ENCODE measurements at regions not wholly inside any gene's neighbourhood (a gene's known extent, or its start where the extent isn't known, plus 50 kb on each side); places are given as distances from the start of the nearest gene placed in this dataset.
"Not testable (repeated sequence)": the region's sequence is repeated elsewhere in the genome, so short reads cannot be mapped to it uniquely, and the experiment has no call there.

DNA sequence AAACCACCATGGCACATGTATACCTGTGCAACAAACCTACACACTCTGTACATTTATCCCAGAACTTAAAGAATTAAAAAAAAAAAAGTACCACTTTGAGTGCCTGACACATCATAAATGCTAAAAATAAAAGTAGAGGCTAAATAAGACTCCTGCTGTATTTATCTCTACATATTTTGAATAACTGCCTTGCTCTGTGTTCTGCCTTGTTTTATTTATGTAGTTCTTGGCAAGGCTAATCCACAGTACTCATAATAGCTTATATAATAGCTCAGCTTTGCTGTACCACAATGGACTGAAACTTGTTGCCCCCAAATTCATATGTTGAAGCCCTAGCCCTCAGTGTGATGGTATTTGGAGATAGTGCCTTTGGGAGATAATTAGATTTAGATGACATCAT is 95.4 kb upstream of the ADAMTS9 start:
- TF ChIP-seq CTCF (IDR thresholded peaks at IDR 0.05): no peak
- DNase-seq (ENCODE audit: low spot score): no peak
- peaks cover 5% of the 10 kb centered on the region for H3K9me3 ChIP-seq
- peak overlapping the region in 1 of 2 donors; percentile 46 for H3K27ac ChIP-seq
- no peaks in the 10 kb centered on the region for H3K27me3 ChIP-seq (replicated peaks; ENCODE audit: insufficient read depth)
- ATAC-seq (ENCODE audit: insufficient number of reproducible peaks, low FRiP score, low read depth): peak; percentile 69
- peak overlapping the region; percentile 15 for H3K4me3 ChIP-seq
- H3K4me1 ChIP-seq (ENCODE audit: control insufficient read depth in 1 of 2, low read depth in 2 of 2): peaks cover 5 to 6% of the 10 kb centered on the region in 2 donors
- no peaks in the 10 kb centered on the region for H3K36me3 ChIP-seq

DNA sequence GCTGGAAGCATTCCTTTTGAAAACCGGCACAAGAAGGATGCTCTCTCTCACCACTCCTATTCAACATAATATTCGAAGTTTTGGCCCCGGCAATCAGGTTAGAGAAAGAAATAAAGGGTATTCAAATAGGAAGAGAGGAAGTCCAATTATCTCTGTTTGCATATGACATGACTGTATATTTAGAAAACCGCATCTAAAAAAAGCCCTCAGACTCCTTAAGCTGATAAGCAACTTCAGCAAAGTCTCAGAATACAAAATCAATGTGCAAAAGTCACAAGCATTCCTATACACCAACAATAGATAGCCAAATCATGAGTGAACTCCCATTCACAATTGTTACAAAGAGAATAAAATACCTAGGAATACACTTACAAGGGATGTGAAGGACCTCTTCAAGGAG is 93.1 kb upstream of the ADAMTS9 start:
- H3K9me3 ChIP-seq, H3K36me3 ChIP-seq: not testable (repeated sequence)

GRCh38 chr3:64773137-64773536 is 85.3 kb upstream of the ADAMTS9 start:
- Histone ChIP-seq H3K4me1 (ENCODE audit: control insufficient read depth in 1 of 2, low read depth in 2 of 2) (peaks cover 0 to 5% of the 10 kb centered on the region in 2 donors), H3K4me3 (peak overlapping the region; percentile 1), H3K36me3 (no peaks in the 10 kb centered on the region), H3K27me3 (replicated peaks; ENCODE audit: insufficient read depth) (no peaks in the 10 kb centered on the region), H3K27ac (no peak overlapping the region), H3K9me3 (no peaks in the 10 kb centered on the region)
- ATAC-seq (ENCODE audit: insufficient number of reproducible peaks, low FRiP score, low read depth): no peak
- no peak for DNase-seq (ENCODE audit: low spot score)
- no peak for TF ChIP-seq CTCF (IDR thresholded peaks at IDR 0.05)

More for the DNA sequence above, 93.1 kb upstream of the ADAMTS9 start:
- not testable (repeated sequence) for H3K4me1 ChIP-seq (ENCODE audit: control insufficient read depth in 1 of 2, low read depth in 2 of 2); H3K4me3 ChIP-seq; H3K27ac ChIP-seq; ATAC-seq (ENCODE audit: insufficient number of reproducible peaks, low FRiP score, low read depth); DNase-seq (ENCODE audit: low spot score); H3K27me3 ChIP-seq (replicated peaks; ENCODE audit: insufficient read depth)

GRCh38 chr3:64766440-64766839 is 78.6 kb upstream of the ADAMTS9 start:
- Histone ChIP-seq H3K27me3 (replicated peaks; ENCODE audit: insufficient read depth) (no peaks in the 10 kb centered on the region), H3K4me3 (peak overlapping the region; percentile 31), H3K36me3 (no peaks in the 10 kb centered on the region), H3K9me3 (no peaks in the 10 kb centered on the region), H3K27ac (peak overlapping the region in 1 of 2 donors; percentile 14), H3K4me1 (ENCODE audit: control insufficient read depth in 1 of 2, low read depth in 2 of 2) (peaks cover 4 to 39% of the 10 kb centered on the region in 2 donors)
- TF ChIP-seq CTCF (IDR thresholded peaks at IDR 0.05): no peak
- DNase-seq (ENCODE audit: low spot score) (no peak), ATAC-seq (ENCODE audit: insufficient number of reproducible peaks, low FRiP score, low read depth) (peak; percentile 41)

- peaks cover 7 to 44% of the 10 kb centered on the region in 2 donors for H3K4me1 ChIP-seq (ENCODE audit: control insufficient read depth in 1 of 2, low read depth in 2 of 2)
- no peak for TF ChIP-seq CTCF (IDR thresholded peaks at IDR 0.05)
- ATAC-seq (ENCODE audit: insufficient number of reproducible peaks, low FRiP score, low read depth) (no peak), DNase-seq (ENCODE audit: low spot score) (no peak)
- H3K4me3 ChIP-seq: peak overlapping the region; percentile 31
- no peaks in the 10 kb centered on the region for H3K36me3 ChIP-seq
- no peaks in the 10 kb centered on the region for H3K9me3 ChIP-seq
- H3K27ac ChIP-seq: peak overlapping the region in 1 of 2 donors; percentile 14
- no peaks in the 10 kb centered on the region for H3K27me3 ChIP-seq (replicated peaks; ENCODE audit: insufficient read depth)
Observed at GRCh38 chr3:64765947-64766346, 78.1 kb upstream of the ADAMTS9 start.

DNA sequence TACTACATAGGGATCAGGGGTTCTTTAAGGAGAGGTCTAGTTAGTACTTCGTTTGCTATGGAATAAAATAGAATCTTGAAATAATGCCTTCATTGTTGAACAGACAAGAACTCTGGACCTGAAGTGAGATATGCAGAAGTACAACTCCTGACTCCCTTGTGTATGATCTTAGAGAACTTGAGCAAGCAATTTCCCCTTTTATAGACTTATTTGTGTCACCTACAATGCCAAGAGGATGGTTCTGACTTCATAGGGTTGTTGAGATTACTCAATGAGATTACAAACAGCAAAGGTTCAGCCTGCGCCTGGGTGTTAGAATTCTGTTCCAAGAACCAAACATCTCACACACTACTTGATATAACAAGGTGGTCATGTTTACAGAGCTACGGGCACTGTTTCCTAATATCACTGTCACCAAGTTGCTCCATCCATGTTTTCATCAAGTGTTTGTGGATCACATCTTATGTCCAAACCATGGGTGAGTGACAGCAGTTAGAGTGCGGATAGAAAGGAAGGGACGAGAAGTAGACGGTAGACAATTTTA is 76.7 kb upstream of the ADAMTS9 start:
- no peak overlapping the region for H3K4me3 ChIP-seq
- H3K9me3 ChIP-seq: no peaks in the 10 kb centered on the region
- DNase-seq (ENCODE audit: low spot score): no peak
- no peaks in the 10 kb centered on the region for H3K36me3 ChIP-seq
- no peak overlapping the region for H3K27ac ChIP-seq
- no peak for ATAC-seq (ENCODE audit: insufficient number of reproducible peaks, low FRiP score, low read depth)
- TF ChIP-seq CTCF (IDR thresholded peaks at IDR 0.05): no peak
- peaks cover 16 to 59% of the 10 kb centered on the region in 2 donors for H3K4me1 ChIP-seq (ENCODE audit: control insufficient read depth in 1 of 2, low read depth in 2 of 2)
- H3K27me3 ChIP-seq (replicated peaks; ENCODE audit: insufficient read depth): no peaks in the 10 kb centered on the region

Data from thoracic aorta (tissue), 2 donors.